GM23338 (cell line): ENCODE measurements at regions not wholly inside any gene's neighbourhood (a gene's known extent, or its start where the extent isn't known, plus 50 kb on each side); places are given as distances from the start of the nearest gene placed in this dataset.
A peak's percentile ranks its signal among the peaks of the same experiment; 100 is the strongest.

Source experiments
- ATAC-seq: fragments of 200-7000 bp; cut with Tn5 transposase; 3 replicates; pipeline ENCODE4 v1.9.1; 2020
- DNase-seq: peaks from one replicate; pipeline ENCODE4 v3.0.0-alpha.2; 2015; ENCODE audit warnings: low spot score
- H2AFZ ChIP-seq: fragments of 200-600 bp; sonication (generic); 2 replicates; pipeline ENCODE4 v1.8.0; 2016; ENCODE audit warnings: antibody characterized with exemption, mild to moderate bottlenecking, moderate library complexity
- H3F3A ChIP-seq: fragments of 200-600 bp; sonication (generic); replicated peaks from 2 replicates; pipeline ENCODE4 v1.8.0; 2017; ENCODE audit warnings: antibody characterized with exemption, mixed run types, low read depth
- H3K27ac ChIP-seq: fragments of 200-600 bp; sonication (generic); 2 replicates; pipeline ENCODE4 v1.6.1; 2016; ENCODE audit warnings: low read depth
- H3K27me3 ChIP-seq: fragments of 200-600 bp; sonication (generic); 2 replicates; pipeline ENCODE4 v1.8.0; 2016; ENCODE audit warnings: mild to moderate bottlenecking, mixed run types, moderate library complexity; ENCODE audit not compliant: insufficient read depth
- H3K36me3 ChIP-seq: fragments of 200-600 bp; sonication (generic); 2 replicates; pipeline ENCODE4 v1.8.0; 2016; ENCODE audit warnings: mild to moderate bottlenecking; ENCODE audit not compliant: insufficient read depth
- H3K4me1 ChIP-seq: fragments of 200-600 bp; sonication (generic); 2 replicates; pipeline ENCODE4 v1.8.0; 2016; ENCODE audit warnings: mild to moderate bottlenecking, moderate library complexity; ENCODE audit not compliant: insufficient read depth
- H3K4me2 ChIP-seq: fragments of 200-600 bp; sonication (generic); 2 replicates; pipeline ENCODE4 v1.7.1; 2017; ENCODE audit warnings: mixed run types
- H3K4me3 ChIP-seq: fragments of 200-600 bp; sonication (generic); 2 replicates; pipeline ENCODE4 v1.6.1; 2016; ENCODE audit warnings: mixed run types
- H3K79me2 ChIP-seq: fragments of 200-600 bp; sonication (generic); replicated peaks from 2 replicates; pipeline ENCODE4 v1.8.0; 2017; ENCODE audit warnings: mild to moderate bottlenecking; ENCODE audit not compliant: insufficient read depth
- H3K9me2 ChIP-seq: fragments of 200-600 bp; sonication (generic); 2 replicates; pipeline ENCODE4 v1.8.0; 2017; ENCODE audit not compliant: insufficient read depth
- H4K20me1 ChIP-seq: fragments of 200-600 bp; sonication (generic); replicated peaks from 2 replicates; pipeline ENCODE4 v1.8.0; 2017; ENCODE audit warnings: mild to moderate bottlenecking; ENCODE audit not compliant: insufficient read depth
- H3K27ac Mint-ChIP-seq: 2 replicates; pipeline ENCODE4 v1.8.0; 2020; ENCODE audit warnings: inconsistent platforms, mild to moderate bottlenecking, moderate library complexity, mixed read lengths
- H3K27me3 Mint-ChIP-seq: 3 replicates; pipeline ENCODE4 v1.8.0; 2022; ENCODE audit warnings: low read depth, mild to moderate bottlenecking, moderate library complexity, mixed read lengths, inconsistent platforms; ENCODE audit not compliant: insufficient read depth, poor library complexity
- H3K36me3 Mint-ChIP-seq: 3 replicates; pipeline ENCODE4 v1.8.0; 2021; ENCODE audit warnings: low read depth, mild to moderate bottlenecking, inconsistent platforms, moderate library complexity, mixed read lengths
- H3K4me1 Mint-ChIP-seq: 3 replicates; pipeline ENCODE4 v1.8.0; 2020; ENCODE audit warnings: mild to moderate bottlenecking, inconsistent platforms, mixed read lengths
- H3K4me3 Mint-ChIP-seq: 3 replicates; pipeline ENCODE4 v1.8.0; 2021; ENCODE audit warnings: moderate library complexity, mild to moderate bottlenecking, inconsistent platforms, mixed read lengths
- H3K9me3 Mint-ChIP-seq: 3 replicates; pipeline ENCODE4 v1.8.0; 2020; ENCODE audit warnings: moderate library complexity, mild to moderate bottlenecking, inconsistent platforms, mixed read lengths
- CREB1 ChIP-seq: fragments of 250-450 bp; sonication (Bioruptor Pico); IDR thresholded peaks from 2 replicates; pipeline ENCODE4 v1.5.0; 2020; ENCODE audit warnings: low read depth, mild to moderate bottlenecking, moderate library complexity
- EZH2 ChIP-seq: fragments of 200-600 bp; sonication (generic); IDR thresholded peaks from one replicate; pipeline ENCODE4 v1.8.0; 2017; ENCODE audit warnings: antibody characterized with exemption, mild to moderate bottlenecking, low read depth; ENCODE audit not compliant: unreplicated experiment
- EZH2phosphoT487 ChIP-seq: fragments of 200-600 bp; sonication (generic); IDR thresholded peaks from one replicate; pipeline ENCODE4 v1.8.1; 2018; ENCODE audit warnings: antibody characterized with exemption; ENCODE audit not compliant: unreplicated experiment
- JUNB ChIP-seq: IDR thresholded peaks from one replicate; pipeline ENCODE4 v1.6.1; 2016; ENCODE audit warnings: antibody characterized with exemption; ENCODE audit not compliant: unreplicated experiment
- NANOG ChIP-seq: IDR thresholded peaks from 2 replicates; pipeline ENCODE4 v1.6.1; 2016; ENCODE audit warnings: antibody characterized with exemption, borderline replicate concordance
- POLR2AphosphoS5 ChIP-seq: IDR thresholded peaks from 2 replicates; pipeline ENCODE4 v1.6.1; 2016; ENCODE audit warnings: antibody characterized with exemption, low read depth
- STAT1 ChIP-seq: IDR thresholded peaks from one replicate; pipeline ENCODE4 v1.6.1; 2016; ENCODE audit warnings: antibody characterized with exemption; ENCODE audit not compliant: unreplicated experiment
- ZNF114 ChIP-seq: fragments of 250-450 bp; sonication (Bioruptor Pico); IDR thresholded peaks from 2 replicates; pipeline ENCODE4 v1.5.0; 2020; ENCODE audit warnings: mild to moderate bottlenecking, moderate library complexity
- ZNF331 ChIP-seq: fragments of 250-450 bp; sonication (Bioruptor Pico); IDR thresholded peaks from 2 replicates; pipeline ENCODE4 v1.5.0; 2020; ENCODE audit warnings: low read depth, mild to moderate bottlenecking, moderate library complexity
- TF ChIP-seq, protein P1 (sequence below): IDR thresholded peaks from 2 replicates; pipeline ENCODE4 v1.6.1; 2016; ENCODE audit warnings: antibody characterized with exemption
- TF ChIP-seq, protein P2 (sequence below): IDR thresholded peaks from one replicate; pipeline ENCODE4 v1.6.1; 2018; ENCODE audit warnings: antibody characterized with exemption; ENCODE audit not compliant: unreplicated experiment
- TF ChIP-seq, protein P3 (sequence below), 2 experiments: fragments of 200-600 bp in 1 of 2; sonication (generic) in 1 of 2; conservative IDR thresholded peaks; 2 replicates each; pipeline versions ENCODE4 v1.5.1 to v1.6.1; 2016 to 2017; ENCODE audit warnings: antibody characterized with exemption in 2 of 2, low read depth in 2 of 2, mild to moderate bottlenecking in 2 of 2, moderate library complexity in 1 of 2
- TF ChIP-seq, protein P4 (sequence below): fragments of 250-450 bp; sonication (Bioruptor Pico); IDR thresholded peaks from 2 replicates; pipeline ENCODE4 v1.5.0; 2020; ENCODE audit warnings: mild to moderate bottlenecking, moderate library complexity

DNA sequence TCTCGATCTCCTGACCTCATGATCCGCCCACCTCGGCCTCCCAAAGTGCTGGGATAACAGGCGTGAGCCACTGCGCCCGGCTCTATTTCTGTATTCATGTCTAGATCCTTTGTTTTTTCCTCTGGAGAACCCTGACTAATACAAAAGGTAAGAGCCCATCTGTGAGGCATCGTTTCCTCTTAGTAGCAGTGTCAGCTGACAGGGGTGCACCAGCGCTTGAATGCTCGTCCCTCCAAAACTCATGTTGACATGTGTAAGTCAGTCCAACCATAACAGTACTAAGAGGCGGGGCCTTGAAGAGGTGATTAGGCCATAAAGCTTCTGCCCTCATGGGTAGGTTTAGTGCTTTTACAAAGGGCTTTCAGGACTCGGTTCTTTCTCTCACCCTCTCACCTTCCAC, 470.1 kb upstream of the B3GAT1 start:
- no peaks in the 10 kb centered on the region for H3K27me3 ChIP-seq
- Mint-ChIP-seq H3K36me3 (no peaks in the 10 kb centered on the region), H3K9me3 (no peaks in the 10 kb centered on the region), H3K4me1 (peaks cover 5% of the 10 kb centered on the region; the same call in 1 of the 3 replicates), H3K4me3 (no peak overlapping the region), H3K27me3 (peaks cover 9% of the 10 kb centered on the region), H3K27ac (no peak overlapping the region)
- H3K36me3 ChIP-seq = no peaks in the 10 kb centered on the region
- H3K4me3 ChIP-seq = no peak overlapping the region
- H3F3A ChIP-seq = no peaks in the 10 kb centered on the region
- peaks cover 6% of the 10 kb centered on the region for H3K4me1 ChIP-seq
- H2AFZ ChIP-seq = peak overlapping the region; percentile 91
- H4K20me1 ChIP-seq = no peaks in the 10 kb centered on the region
- ATAC-seq = no peak
- DNase-seq = no peak
- TF ChIP-seq EZH2 (no peak), ZNF114 (CRISPR knock-in tag) (no peak), STAT1 (no peak), ZNF331 (CRISPR knock-in tag) (no peak), POLR2AphosphoS5 (no peak), NANOG (no peak), CREB1 (CRISPR knock-in tag) (no peak), EZH2phosphoT487 (no peak), JUNB (no peak)
- TF ChIP-seq, protein P1, sequence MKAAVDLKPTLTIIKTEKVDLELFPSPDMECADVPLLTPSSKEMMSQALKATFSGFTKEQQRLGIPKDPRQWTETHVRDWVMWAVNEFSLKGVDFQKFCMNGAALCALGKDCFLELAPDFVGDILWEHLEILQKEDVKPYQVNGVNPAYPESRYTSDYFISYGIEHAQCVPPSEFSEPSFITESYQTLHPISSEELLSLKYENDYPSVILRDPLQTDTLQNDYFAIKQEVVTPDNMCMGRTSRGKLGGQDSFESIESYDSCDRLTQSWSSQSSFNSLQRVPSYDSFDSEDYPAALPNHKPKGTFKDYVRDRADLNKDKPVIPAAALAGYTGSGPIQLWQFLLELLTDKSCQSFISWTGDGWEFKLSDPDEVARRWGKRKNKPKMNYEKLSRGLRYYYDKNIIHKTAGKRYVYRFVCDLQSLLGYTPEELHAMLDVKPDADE = no peak
- TF ChIP-seq, protein P2, sequence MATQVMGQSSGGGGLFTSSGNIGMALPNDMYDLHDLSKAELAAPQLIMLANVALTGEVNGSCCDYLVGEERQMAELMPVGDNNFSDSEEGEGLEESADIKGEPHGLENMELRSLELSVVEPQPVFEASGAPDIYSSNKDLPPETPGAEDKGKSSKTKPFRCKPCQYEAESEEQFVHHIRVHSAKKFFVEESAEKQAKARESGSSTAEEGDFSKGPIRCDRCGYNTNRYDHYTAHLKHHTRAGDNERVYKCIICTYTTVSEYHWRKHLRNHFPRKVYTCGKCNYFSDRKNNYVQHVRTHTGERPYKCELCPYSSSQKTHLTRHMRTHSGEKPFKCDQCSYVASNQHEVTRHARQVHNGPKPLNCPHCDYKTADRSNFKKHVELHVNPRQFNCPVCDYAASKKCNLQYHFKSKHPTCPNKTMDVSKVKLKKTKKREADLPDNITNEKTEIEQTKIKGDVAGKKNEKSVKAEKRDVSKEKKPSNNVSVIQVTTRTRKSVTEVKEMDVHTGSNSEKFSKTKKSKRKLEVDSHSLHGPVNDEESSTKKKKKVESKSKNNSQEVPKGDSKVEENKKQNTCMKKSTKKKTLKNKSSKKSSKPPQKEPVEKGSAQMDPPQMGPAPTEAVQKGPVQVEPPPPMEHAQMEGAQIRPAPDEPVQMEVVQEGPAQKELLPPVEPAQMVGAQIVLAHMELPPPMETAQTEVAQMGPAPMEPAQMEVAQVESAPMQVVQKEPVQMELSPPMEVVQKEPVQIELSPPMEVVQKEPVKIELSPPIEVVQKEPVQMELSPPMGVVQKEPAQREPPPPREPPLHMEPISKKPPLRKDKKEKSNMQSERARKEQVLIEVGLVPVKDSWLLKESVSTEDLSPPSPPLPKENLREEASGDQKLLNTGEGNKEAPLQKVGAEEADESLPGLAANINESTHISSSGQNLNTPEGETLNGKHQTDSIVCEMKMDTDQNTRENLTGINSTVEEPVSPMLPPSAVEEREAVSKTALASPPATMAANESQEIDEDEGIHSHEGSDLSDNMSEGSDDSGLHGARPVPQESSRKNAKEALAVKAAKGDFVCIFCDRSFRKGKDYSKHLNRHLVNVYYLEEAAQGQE = no peak
- TF ChIP-seq, protein P3, sequence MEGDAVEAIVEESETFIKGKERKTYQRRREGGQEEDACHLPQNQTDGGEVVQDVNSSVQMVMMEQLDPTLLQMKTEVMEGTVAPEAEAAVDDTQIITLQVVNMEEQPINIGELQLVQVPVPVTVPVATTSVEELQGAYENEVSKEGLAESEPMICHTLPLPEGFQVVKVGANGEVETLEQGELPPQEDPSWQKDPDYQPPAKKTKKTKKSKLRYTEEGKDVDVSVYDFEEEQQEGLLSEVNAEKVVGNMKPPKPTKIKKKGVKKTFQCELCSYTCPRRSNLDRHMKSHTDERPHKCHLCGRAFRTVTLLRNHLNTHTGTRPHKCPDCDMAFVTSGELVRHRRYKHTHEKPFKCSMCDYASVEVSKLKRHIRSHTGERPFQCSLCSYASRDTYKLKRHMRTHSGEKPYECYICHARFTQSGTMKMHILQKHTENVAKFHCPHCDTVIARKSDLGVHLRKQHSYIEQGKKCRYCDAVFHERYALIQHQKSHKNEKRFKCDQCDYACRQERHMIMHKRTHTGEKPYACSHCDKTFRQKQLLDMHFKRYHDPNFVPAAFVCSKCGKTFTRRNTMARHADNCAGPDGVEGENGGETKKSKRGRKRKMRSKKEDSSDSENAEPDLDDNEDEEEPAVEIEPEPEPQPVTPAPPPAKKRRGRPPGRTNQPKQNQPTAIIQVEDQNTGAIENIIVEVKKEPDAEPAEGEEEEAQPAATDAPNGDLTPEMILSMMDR (conservative IDR thresholded peaks at IDR 0.05; ENCODE audit: low read depth in 2 of 2) = no peak
- TF ChIP-seq, protein P4, sequence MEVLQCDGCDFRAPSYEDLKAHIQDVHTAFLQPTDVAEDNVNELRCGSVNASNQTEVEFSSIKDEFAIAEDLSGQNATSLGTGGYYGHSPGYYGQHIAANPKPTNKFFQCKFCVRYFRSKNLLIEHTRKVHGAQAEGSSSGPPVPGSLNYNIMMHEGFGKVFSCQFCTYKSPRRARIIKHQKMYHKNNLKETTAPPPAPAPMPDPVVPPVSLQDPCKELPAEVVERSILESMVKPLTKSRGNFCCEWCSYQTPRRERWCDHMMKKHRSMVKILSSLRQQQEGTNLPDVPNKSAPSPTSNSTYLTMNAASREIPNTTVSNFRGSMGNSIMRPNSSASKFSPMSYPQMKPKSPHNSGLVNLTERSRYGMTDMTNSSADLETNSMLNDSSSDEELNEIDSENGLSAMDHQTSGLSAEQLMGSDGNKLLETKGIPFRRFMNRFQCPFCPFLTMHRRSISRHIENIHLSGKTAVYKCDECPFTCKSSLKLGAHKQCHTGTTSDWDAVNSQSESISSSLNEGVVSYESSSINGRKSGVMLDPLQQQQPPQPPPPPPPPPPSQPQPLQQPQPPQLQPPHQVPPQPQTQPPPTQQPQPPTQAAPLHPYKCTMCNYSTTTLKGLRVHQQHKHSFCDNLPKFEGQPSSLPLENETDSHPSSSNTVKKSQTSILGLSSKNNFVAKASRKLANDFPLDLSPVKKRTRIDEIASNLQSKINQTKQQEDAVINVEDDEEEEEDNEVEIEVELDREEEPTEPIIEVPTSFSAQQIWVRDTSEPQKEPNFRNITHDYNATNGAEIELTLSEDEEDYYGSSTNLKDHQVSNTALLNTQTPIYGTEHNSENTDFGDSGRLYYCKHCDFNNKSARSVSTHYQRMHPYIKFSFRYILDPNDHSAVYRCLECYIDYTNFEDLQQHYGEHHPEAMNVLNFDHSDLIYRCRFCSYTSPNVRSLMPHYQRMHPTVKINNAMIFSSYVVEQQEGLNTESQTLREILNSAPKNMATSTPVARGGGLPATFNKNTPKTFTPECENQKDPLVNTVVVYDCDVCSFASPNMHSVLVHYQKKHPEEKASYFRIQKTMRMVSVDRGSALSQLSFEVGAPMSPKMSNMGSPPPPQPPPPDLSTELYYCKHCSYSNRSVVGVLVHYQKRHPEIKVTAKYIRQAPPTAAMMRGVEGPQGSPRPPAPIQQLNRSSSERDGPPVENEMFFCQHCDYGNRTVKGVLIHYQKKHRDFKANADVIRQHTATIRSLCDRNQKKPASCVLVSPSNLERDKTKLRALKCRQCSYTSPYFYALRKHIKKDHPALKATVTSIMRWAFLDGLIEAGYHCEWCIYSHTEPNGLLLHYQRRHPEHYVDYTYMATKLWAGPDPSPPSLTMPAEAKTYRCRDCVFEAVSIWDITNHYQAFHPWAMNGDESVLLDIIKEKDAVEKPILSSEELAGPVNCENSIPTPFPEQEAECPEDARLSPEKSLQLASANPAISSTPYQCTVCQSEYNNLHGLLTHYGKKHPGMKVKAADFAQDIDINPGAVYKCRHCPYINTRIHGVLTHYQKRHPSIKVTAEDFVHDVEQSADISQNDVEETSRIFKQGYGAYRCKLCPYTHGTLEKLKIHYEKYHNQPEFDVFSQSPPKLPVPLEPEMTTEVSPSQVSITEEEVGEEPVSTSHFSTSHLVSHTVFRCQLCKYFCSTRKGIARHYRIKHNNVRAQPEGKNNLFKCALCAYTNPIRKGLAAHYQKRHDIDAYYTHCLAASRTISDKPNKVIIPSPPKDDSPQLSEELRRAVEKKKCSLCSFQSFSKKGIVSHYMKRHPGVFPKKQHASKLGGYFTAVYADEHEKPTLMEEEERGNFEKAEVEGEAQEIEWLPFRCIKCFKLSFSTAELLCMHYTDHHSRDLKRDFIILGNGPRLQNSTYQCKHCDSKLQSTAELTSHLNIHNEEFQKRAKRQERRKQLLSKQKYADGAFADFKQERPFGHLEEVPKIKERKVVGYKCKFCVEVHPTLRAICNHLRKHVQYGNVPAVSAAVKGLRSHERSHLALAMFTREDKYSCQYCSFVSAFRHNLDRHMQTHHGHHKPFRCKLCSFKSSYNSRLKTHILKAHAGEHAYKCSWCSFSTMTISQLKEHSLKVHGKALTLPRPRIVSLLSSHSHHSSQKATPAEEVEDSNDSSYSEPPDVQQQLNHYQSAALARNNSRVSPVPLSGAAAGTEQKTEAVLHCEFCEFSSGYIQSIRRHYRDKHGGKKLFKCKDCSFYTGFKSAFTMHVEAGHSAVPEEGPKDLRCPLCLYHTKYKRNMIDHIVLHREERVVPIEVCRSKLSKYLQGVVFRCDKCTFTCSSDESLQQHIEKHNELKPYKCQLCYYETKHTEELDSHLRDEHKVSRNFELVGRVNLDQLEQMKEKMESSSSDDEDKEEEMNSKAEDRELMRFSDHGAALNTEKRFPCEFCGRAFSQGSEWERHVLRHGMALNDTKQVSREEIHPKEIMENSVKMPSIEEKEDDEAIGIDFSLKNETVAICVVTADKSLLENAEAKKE (CRISPR knock-in tag) = no peak
- no peaks in the 10 kb centered on the region for H3K79me2 ChIP-seq
- H3K4me2 ChIP-seq = no peak overlapping the region
- H3K9me2 ChIP-seq = no peaks in the 10 kb centered on the region
- H3K27ac ChIP-seq = no peak overlapping the region
